Astrocyte (in vitro differentiated cells and primary cell): ENCODE measurements at regions not wholly inside any gene's neighbourhood (a gene's known extent, or its start where the extent isn't known, plus 50 kb on each side); places are given as distances from the start of the nearest gene placed in this dataset.
"Not testable (repeated sequence)": the region's sequence is repeated elsewhere in the genome, so short reads cannot be mapped to it uniquely, and the experiment has no call there.

Experiments
- EZH2 ChIP-seq: IDR thresholded peaks from 2 replicates; pipeline ENCODE4 v1.6.1; 2012; ENCODE audit warnings: mild to moderate bottlenecking, low read length, inconsistent platforms; ENCODE audit not compliant: insufficient read depth
- TF ChIP-seq, protein P1 (sequence below): IDR thresholded peaks from 2 replicates; pipeline ENCODE4 v1.5.1; 2011; ENCODE audit warnings: low read depth, mild to moderate bottlenecking, inconsistent platforms, low read length, moderate library complexity; ENCODE audit not compliant: insufficient read depth

DNA sequence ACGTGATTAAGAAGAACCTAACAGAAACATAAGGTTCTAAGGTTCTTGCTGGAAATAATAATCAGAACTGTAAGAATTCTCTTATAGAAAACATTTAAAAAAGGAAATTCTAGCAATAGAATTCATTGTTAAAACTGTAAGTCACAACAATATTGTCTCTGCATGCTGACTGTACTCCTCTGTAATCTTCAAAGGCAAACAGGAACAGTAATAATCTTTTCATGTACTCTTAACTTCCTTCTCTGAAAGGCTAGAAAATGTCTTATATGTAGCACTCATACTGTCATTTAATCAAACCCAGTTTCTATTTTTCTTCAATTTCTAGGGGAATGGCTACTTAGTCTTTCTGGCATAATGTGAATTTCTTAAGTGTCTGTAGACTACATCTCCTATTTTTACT, 103.5 kb upstream of the AGAP9 start:
- TF ChIP-seq, protein P1, sequence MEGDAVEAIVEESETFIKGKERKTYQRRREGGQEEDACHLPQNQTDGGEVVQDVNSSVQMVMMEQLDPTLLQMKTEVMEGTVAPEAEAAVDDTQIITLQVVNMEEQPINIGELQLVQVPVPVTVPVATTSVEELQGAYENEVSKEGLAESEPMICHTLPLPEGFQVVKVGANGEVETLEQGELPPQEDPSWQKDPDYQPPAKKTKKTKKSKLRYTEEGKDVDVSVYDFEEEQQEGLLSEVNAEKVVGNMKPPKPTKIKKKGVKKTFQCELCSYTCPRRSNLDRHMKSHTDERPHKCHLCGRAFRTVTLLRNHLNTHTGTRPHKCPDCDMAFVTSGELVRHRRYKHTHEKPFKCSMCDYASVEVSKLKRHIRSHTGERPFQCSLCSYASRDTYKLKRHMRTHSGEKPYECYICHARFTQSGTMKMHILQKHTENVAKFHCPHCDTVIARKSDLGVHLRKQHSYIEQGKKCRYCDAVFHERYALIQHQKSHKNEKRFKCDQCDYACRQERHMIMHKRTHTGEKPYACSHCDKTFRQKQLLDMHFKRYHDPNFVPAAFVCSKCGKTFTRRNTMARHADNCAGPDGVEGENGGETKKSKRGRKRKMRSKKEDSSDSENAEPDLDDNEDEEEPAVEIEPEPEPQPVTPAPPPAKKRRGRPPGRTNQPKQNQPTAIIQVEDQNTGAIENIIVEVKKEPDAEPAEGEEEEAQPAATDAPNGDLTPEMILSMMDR = not testable (repeated sequence)
- TF ChIP-seq EZH2 = not testable (repeated sequence)
